22Rv1 (cell line): ENCODE measurements at regions not wholly inside any gene's neighbourhood (a gene's known extent, or its start where the extent isn't known, plus 50 kb on each side); places are given as distances from the start of the nearest gene placed in this dataset.

Experiments used
- CTCF ChIP-seq: fragments of 450-650 bp; IDR thresholded peaks from 2 replicates; pipeline ENCODE4 v1.5.1; 2017; ENCODE audit warnings: mild to moderate bottlenecking
- ZFX ChIP-seq: fragments of 450-650 bp; IDR thresholded peaks from 2 replicates; pipeline ENCODE4 v1.6.1; 2017; ENCODE audit warnings: antibody characterized with exemption, borderline replicate concordance

- TF ChIP-seq CTCF (no peak), ZFX (no peak)
These were observed 367.4 kb upstream of the ANXA10 start for GRCh38 chr4:167724941-167725340.
